ENCODE measurements at regions not wholly inside any gene's neighbourhood (a gene's known extent, or its start where the extent isn't known, plus 50 kb on each side); places are given as distances from the start of the nearest gene placed in this dataset.

GRCh38 chr10:2812631-2813030, 254.7 kb upstream of the PFKP start:
- Mint-ChIP-seq H3K27me3 (no peaks in the 10 kb centered on the region), H3K9me3 (ENCODE audit: insufficient read depth) (peaks cover 4% of the 10 kb centered on the region)
- intact Hi-C loops (cut with micrococcal nuclease): no loop called here

GRCh38 chr10:2800178-2800577, 267.2 kb upstream of the PFKP start:
- Histone ChIP-seq H3K36me3 (replicated peaks in 1 of 2; ENCODE audit: control extremely low read depth in 1 of 2, control insufficient read depth in 1 of 2, extremely low read depth in 1 of 2, insufficient read depth in 2 of 2, low read length in 1 of 2) (no peaks in the 10 kb centered on the region), H3K9me3 (ENCODE audit: control extremely low read depth in 1 of 3, control insufficient read depth in 2 of 3, insufficient read depth in 1 of 3, low read length in 2 of 3) (peaks cover 1 to 4% (median 3%) of the 10 kb centered on the region in 3 donors), H3K27me3 (replicated peaks in 1 of 4; ENCODE audit: control extremely low read depth in 1 of 4, control insufficient read depth in 3 of 4, insufficient read depth in 4 of 4, low read length in 3 of 4) (peaks cover 0 to 3% (median 0%) of the 10 kb centered on the region in 4 experiments), H3K79me2 (ENCODE audit: control insufficient read depth, insufficient read depth, low read length) (no peaks in the 10 kb centered on the region), H4K20me1 (ENCODE audit: control insufficient read depth, insufficient read depth, low read length, poor library complexity, severe bottlenecking) (no peaks in the 10 kb centered on the region), H3K4me3 (ENCODE audit: control extremely low read depth in 1 of 5, extremely low read depth in 1 of 5, insufficient read depth in 1 of 5, low read depth in 2 of 5, low read length in 4 of 5) (no peak overlapping the region), H3K4me2 (replicated peaks; ENCODE audit: low read depth, low read length, poor library complexity, severe bottlenecking) (no peak overlapping the region), H3K4me1 (ENCODE audit: control insufficient read depth in 2 of 2, insufficient read depth in 2 of 2, low read length in 2 of 2) (no peaks in the 10 kb centered on the region), H3K27ac (ENCODE audit: low read length in 2 of 2) (no peak overlapping the region), H2AFZ (ENCODE audit: insufficient read depth, low read depth, low read length, poor library complexity, severe bottlenecking) (no peak overlapping the region), H3K9ac (ENCODE audit: low read length) (no peak overlapping the region)
- no peak for TF ChIP-seq EZH2 (IDR thresholded peaks at IDR 0.05; ENCODE audit: borderline replicate concordance, insufficient read depth, low read depth, low read length, poor library complexity, severe bottlenecking)
- TF ChIP-seq CTCF (IDR thresholded peaks at IDR 0.05): no peak
- H3K27me3 Mint-ChIP-seq: no peaks in the 10 kb centered on the region
- ATAC-seq (ENCODE audit: low read depth): no peak
- 83% methylated on average over 5 of the region's 5 CpGs for WGBS (ENCODE audit: insufficient coverage)
- CTCF ChIA-PET: no interaction called here
- H3K27ac Mint-ChIP-seq: no peak overlapping the region
- no peak overlapping the region for H3K4me3 Mint-ChIP-seq
- intact Hi-C loops (cut with micrococcal nuclease): no loop called here
- H3K9me3 Mint-ChIP-seq (ENCODE audit: insufficient read depth): no peaks in the 10 kb centered on the region
- DNase-seq: no peak
- no peaks in the 10 kb centered on the region for H3K4me1 Mint-ChIP-seq
- POLR2A ChIA-PET: no interaction called here

More at GRCh38 chr10:2812631-2813030, 254.7 kb upstream of the PFKP start:
- 86% methylated on average over 1 of the region's 3 CpGs for WGBS (ENCODE audit: insufficient coverage)
- no peak overlapping the region for H3K4me3 Mint-ChIP-seq
- DNase-seq (no peak), ATAC-seq (ENCODE audit: low read depth) (no peak)
- Histone ChIP-seq H3K4me2 (replicated peaks; ENCODE audit: low read depth, low read length, poor library complexity, severe bottlenecking) (no peak overlapping the region), H3K79me2 (ENCODE audit: control insufficient read depth, insufficient read depth, low read length) (no peaks in the 10 kb centered on the region), H3K36me3 (replicated peaks in 1 of 2; ENCODE audit: control extremely low read depth in 1 of 2, control insufficient read depth in 1 of 2, extremely low read depth in 1 of 2, insufficient read depth in 2 of 2, low read length in 1 of 2) (no peaks in the 10 kb centered on the region), H3K4me3 (ENCODE audit: control extremely low read depth in 1 of 5, extremely low read depth in 1 of 5, insufficient read depth in 1 of 5, low read depth in 2 of 5, low read length in 4 of 5) (no peak overlapping the region), H4K20me1 (ENCODE audit: control insufficient read depth, insufficient read depth, low read length, poor library complexity, severe bottlenecking) (no peaks in the 10 kb centered on the region), H3K9me3 (ENCODE audit: control extremely low read depth in 1 of 3, control insufficient read depth in 2 of 3, insufficient read depth in 1 of 3, low read length in 2 of 3) (peaks cover 0 to 4% (median 0%) of the 10 kb centered on the region in 3 donors), H2AFZ (ENCODE audit: insufficient read depth, low read depth, low read length, poor library complexity, severe bottlenecking) (no peak overlapping the region), H3K9ac (ENCODE audit: low read length) (no peak overlapping the region), H3K27ac (ENCODE audit: low read length in 2 of 2) (no peak overlapping the region), H3K27me3 (replicated peaks in 1 of 4; ENCODE audit: control extremely low read depth in 1 of 4, control insufficient read depth in 3 of 4, insufficient read depth in 4 of 4, low read length in 3 of 4) (no peaks in the 10 kb centered on the region), H3K4me1 (ENCODE audit: control insufficient read depth in 2 of 2, insufficient read depth in 2 of 2, low read length in 2 of 2) (no peaks in the 10 kb centered on the region)
- H3K4me1 Mint-ChIP-seq: no peaks in the 10 kb centered on the region
- TF ChIP-seq CTCF (IDR thresholded peaks at IDR 0.05): no peak
- TF ChIP-seq EZH2 (IDR thresholded peaks at IDR 0.05; ENCODE audit: borderline replicate concordance, insufficient read depth, low read depth, low read length, poor library complexity, severe bottlenecking): no peak
- no peak overlapping the region for H3K27ac Mint-ChIP-seq
- POLR2A ChIA-PET: no interaction called here
- CTCF ChIA-PET: no interaction called here

All from B cell (primary cell).